HCT116 (cell line): ENCODE measurements at regions not wholly inside any gene's neighbourhood (a gene's known extent, or its start where the extent isn't known, plus 50 kb on each side); places are given as distances from the start of the nearest gene placed in this dataset.

Experiments used
- EZH2 ChIP-seq: fragments of 200-600 bp; sonication (generic); IDR thresholded peaks from 2 replicates; pipeline ENCODE4 v1.6.1; 2017; ENCODE audit warnings: antibody characterized with exemption, mixed run types
- POLR2AphosphoS5 ChIP-seq: IDR thresholded peaks from 2 replicates; pipeline ENCODE4 v1.6.1; 2011; ENCODE audit warnings: mild to moderate bottlenecking, low read depth, low read length, moderate library complexity
- SIN3A ChIP-seq: IDR thresholded peaks from 2 replicates; pipeline ENCODE4 v1.6.1; 2012; ENCODE audit warnings: low read depth
- TF ChIP-seq, protein P1 (sequence below), 3 experiments: fragments of 200-600 bp in 1 of 3; sonication (generic) in 1 of 3; IDR thresholded peaks in 2 of 3; conservative IDR thresholded peaks in 1 of 3; 2 replicates each; pipeline ENCODE4 v1.5.1; 2012 to 2017; ENCODE audit warnings: low read depth in 2 of 3, low read length in 2 of 3, antibody characterized with exemption in 1 of 3, borderline replicate concordance in 1 of 3, control low read depth in 1 of 3, mild to moderate bottlenecking in 1 of 3, mixed read lengths in 1 of 3, mixed run types in 1 of 3, moderate library complexity in 1 of 3; ENCODE audit not compliant: insufficient read depth in 1 of 3
- TF ChIP-seq, protein P2 (sequence below): IDR thresholded peaks from 2 replicates; pipeline ENCODE4 v1.6.1; 2012

DNA sequence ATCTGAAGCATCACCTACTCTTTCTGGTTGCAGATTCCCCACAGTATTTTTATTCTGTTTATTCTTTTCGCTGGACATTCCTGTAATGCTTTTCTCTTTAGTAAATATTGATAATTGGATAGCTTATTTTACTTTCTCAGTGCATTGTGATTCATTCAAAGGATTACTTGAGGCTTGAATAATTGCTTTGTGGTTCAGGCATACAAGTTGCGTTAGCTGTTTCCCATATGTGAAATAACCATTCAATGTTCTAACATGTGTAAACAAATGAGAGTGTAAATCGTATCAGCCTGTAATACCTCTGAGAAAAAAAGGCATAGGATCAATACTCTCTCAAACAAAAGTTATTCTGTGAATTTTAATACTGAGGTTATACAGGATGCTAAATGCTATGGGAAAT, 1004.2 kb upstream of the SEL1L start:
- TF ChIP-seq, protein P1, sequence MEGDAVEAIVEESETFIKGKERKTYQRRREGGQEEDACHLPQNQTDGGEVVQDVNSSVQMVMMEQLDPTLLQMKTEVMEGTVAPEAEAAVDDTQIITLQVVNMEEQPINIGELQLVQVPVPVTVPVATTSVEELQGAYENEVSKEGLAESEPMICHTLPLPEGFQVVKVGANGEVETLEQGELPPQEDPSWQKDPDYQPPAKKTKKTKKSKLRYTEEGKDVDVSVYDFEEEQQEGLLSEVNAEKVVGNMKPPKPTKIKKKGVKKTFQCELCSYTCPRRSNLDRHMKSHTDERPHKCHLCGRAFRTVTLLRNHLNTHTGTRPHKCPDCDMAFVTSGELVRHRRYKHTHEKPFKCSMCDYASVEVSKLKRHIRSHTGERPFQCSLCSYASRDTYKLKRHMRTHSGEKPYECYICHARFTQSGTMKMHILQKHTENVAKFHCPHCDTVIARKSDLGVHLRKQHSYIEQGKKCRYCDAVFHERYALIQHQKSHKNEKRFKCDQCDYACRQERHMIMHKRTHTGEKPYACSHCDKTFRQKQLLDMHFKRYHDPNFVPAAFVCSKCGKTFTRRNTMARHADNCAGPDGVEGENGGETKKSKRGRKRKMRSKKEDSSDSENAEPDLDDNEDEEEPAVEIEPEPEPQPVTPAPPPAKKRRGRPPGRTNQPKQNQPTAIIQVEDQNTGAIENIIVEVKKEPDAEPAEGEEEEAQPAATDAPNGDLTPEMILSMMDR (IDR thresholded peaks at IDR 0.05 in 2 of 3, conservative IDR thresholded peaks at IDR 0.05 in 1 of 3; ENCODE audit: borderline replicate concordance in 1 of 3, insufficient read depth in 1 of 3, low read depth in 2 of 3, low read length in 2 of 3), result no peak
- TF ChIP-seq, protein P2, sequence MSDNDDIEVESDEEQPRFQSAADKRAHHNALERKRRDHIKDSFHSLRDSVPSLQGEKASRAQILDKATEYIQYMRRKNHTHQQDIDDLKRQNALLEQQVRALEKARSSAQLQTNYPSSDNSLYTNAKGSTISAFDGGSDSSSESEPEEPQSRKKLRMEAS, result no peak
- no peak for TF ChIP-seq SIN3A
- no peak for TF ChIP-seq EZH2
- no peak for TF ChIP-seq POLR2AphosphoS5
